ENCODE measurements at regions not wholly inside any gene's neighbourhood (a gene's known extent, or its start where the extent isn't known, plus 50 kb on each side); places are given as distances from the start of the nearest gene placed in this dataset.

DNA sequence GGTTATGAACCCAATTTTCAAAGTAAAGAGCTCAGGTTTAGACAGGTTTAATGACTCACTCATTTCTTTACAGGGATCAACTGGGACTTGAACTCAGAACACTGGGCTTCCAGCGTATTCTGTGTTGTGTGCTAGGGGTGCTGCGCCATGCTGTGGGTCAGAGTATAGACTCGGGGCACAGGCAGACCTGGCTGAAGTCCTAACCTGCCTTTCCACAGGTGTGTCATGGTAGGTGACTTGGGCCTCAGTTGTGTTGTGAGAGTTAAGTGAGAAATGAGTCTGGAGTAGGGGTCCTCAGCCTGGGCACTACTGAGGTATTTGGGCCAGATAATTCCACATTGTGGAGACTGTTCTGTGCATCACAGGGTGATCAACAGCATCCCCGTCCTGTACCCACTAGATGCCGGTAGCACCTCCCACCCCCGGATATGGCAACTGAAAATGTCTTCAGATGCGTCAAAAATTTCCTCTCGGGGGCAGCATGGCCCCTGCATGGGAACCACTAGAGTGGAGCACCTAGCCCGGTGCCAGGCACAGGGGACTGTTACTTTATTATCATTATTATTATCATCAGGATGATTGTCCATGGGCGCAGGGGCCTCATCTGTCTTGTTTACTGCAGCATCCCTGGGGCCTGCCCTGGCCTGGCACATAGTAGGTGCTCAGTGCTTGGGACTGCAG, 575.5 kb downstream of the PTPRU start:
- H3K36me3 ChIP-seq (ENCODE audit: control insufficient read depth in 4 of 4, insufficient read depth in 4 of 4, low read length in 4 of 4), result no peaks in the 10 kb centered on the region
- no peak for DNase-seq
- no peak for ATAC-seq (ENCODE audit: insufficient read depth, low FRiP score)
- no peaks in the 10 kb centered on the region for H3K9me3 ChIP-seq (ENCODE audit: control insufficient read depth in 4 of 4, insufficient read depth in 3 of 4, low read length in 3 of 4)
- H3K27ac ChIP-seq (ENCODE audit: low read depth in 1 of 2, low read length in 1 of 2), result no peak overlapping the region
- no peak overlapping the region for H3K4me3 ChIP-seq
- no peak overlapping the region for H3K9ac ChIP-seq (ENCODE audit: insufficient read depth in 1 of 2, low read length in 2 of 2)
- 89 to 93% methylated on average over 10 of the region's 10 CpGs for WGBS, 2 donors
- peaks cover 0 to 7% (median 0%) of the 10 kb centered on the region in 5 donors for H3K4me1 ChIP-seq (ENCODE audit: control insufficient read depth in 5 of 5, insufficient read depth in 5 of 5, low read length in 5 of 5)
- TF ChIP-seq, protein P1, sequence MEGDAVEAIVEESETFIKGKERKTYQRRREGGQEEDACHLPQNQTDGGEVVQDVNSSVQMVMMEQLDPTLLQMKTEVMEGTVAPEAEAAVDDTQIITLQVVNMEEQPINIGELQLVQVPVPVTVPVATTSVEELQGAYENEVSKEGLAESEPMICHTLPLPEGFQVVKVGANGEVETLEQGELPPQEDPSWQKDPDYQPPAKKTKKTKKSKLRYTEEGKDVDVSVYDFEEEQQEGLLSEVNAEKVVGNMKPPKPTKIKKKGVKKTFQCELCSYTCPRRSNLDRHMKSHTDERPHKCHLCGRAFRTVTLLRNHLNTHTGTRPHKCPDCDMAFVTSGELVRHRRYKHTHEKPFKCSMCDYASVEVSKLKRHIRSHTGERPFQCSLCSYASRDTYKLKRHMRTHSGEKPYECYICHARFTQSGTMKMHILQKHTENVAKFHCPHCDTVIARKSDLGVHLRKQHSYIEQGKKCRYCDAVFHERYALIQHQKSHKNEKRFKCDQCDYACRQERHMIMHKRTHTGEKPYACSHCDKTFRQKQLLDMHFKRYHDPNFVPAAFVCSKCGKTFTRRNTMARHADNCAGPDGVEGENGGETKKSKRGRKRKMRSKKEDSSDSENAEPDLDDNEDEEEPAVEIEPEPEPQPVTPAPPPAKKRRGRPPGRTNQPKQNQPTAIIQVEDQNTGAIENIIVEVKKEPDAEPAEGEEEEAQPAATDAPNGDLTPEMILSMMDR (IDR thresholded peaks at IDR 0.05; ENCODE audit: control extremely low read depth, extremely low read depth), result no peak
- H3K27me3 ChIP-seq (ENCODE audit: control insufficient read depth in 3 of 3, insufficient read depth in 3 of 3, low read length in 2 of 3), result no peaks in the 10 kb centered on the region

DNA sequence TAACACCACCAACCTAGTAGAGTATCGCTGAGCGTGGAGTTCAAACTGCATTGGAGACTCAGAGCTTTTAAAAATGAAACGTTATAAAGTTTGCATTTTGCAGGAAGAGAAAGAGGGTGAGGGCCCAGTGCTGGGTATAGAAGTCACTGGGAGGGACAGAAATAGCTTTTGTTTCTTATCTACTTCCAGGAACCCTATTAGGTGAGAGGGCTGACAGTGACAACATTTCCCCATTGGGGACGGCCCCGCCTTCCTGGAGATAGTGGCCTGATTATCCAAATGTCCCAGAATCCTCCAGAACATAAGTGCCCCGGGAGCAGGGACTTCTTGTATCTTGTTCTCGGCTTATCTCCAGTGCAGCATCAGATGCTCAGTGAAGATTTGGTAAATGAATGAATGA, 574.9 kb downstream of the PTPRU start:
- DNase-seq, result no peak
- WGBS, 2 donors, result 66 to 71% methylated on average over 7 of the region's 7 CpGs

DNA sequence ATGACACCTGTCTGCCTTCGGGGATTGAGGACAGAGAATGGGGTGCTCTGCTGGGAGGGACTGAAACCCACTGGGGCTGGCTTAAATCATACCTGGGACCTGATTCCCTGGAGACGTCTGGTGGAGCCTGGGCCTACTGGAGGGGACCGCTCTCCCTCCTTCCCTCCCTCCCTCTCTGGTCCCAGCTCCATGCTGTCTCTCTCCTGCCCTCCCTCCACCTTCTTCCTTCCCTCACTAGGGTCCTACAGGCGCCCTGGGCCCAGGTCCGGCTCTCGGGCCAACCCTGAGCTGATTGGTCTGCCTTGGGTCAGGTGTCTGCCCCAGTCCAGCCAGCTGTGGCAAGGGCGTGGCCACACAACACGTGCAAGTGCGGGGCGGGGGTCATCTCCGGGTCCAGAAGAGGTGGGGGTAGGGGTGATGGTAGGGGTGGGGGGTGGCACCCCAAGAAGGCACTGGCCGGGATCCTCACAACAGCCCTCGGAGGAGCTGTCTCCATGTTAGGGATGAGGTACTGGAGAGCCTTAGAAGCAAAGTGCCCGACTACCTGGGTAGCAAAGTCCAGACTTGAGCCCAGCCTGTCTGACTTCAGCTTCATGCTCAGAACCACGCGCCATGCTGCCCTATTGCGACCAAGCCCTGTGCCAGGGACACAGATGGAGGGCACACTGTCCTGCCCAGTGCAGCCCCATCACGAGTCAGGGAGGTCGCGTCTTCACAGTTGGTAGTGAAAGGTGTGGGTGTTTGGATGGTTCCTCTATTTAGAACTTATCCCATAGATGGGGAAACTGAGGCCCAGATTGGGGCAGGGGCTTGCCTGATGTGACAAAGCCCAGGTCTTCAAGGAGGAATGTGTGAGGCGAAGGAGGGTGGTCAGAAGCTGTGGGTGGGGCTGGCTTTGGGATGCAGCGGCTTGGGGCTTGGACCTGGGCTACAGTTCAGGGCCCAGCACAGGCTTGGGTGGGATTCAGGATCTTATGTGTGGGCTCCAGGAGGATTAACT, 574.1 kb downstream of the PTPRU start:
- no peak for DNase-seq
- Histone ChIP-seq H3K4me3 (no peak overlapping the region), H3K36me3 (ENCODE audit: control insufficient read depth in 4 of 4, insufficient read depth in 4 of 4, low read length in 4 of 4) (no peaks in the 10 kb centered on the region), H3K27ac (ENCODE audit: low read depth in 1 of 2, low read length in 1 of 2) (no peak overlapping the region), H3K9me3 (ENCODE audit: control insufficient read depth in 4 of 4, insufficient read depth in 3 of 4, low read length in 3 of 4) (no peaks in the 10 kb centered on the region), H3K27me3 (ENCODE audit: control insufficient read depth in 3 of 3, insufficient read depth in 3 of 3, low read length in 2 of 3) (no peaks in the 10 kb centered on the region), H3K9ac (ENCODE audit: insufficient read depth in 1 of 2, low read length in 2 of 2) (no peak overlapping the region), H3K4me1 (ENCODE audit: control insufficient read depth in 5 of 5, insufficient read depth in 5 of 5, low read length in 5 of 5) (peaks cover 0 to 7% (median 0%) of the 10 kb centered on the region in 5 donors)
- WGBS, 2 donors, result 87 to 92% methylated on average over 22 of the region's 22 CpGs
- TF ChIP-seq, protein P1 (IDR thresholded peaks at IDR 0.05; ENCODE audit: control extremely low read depth, extremely low read depth), result no peak
- ATAC-seq (ENCODE audit: insufficient read depth, low FRiP score), result no peak

More for the DNA sequence above, 574.9 kb downstream of the PTPRU start:
- H3K9me3 ChIP-seq (ENCODE audit: control insufficient read depth in 4 of 4, insufficient read depth in 3 of 4, low read length in 3 of 4), result no peaks in the 10 kb centered on the region
- no peak overlapping the region for H3K4me3 ChIP-seq
- TF ChIP-seq, protein P1 (IDR thresholded peaks at IDR 0.05; ENCODE audit: control extremely low read depth, extremely low read depth), result no peak
- no peak for ATAC-seq (ENCODE audit: insufficient read depth, low FRiP score)
- H3K36me3 ChIP-seq (ENCODE audit: control insufficient read depth in 4 of 4, insufficient read depth in 4 of 4, low read length in 4 of 4), result no peaks in the 10 kb centered on the region
- no peak overlapping the region for H3K9ac ChIP-seq (ENCODE audit: insufficient read depth in 1 of 2, low read length in 2 of 2)
- no peak overlapping the region for H3K27ac ChIP-seq (ENCODE audit: low read depth in 1 of 2, low read length in 1 of 2)
- no peaks in the 10 kb centered on the region for H3K27me3 ChIP-seq (ENCODE audit: control insufficient read depth in 3 of 3, insufficient read depth in 3 of 3, low read length in 2 of 3)
- peaks cover 0 to 7% (median 0%) of the 10 kb centered on the region in 5 donors for H3K4me1 ChIP-seq (ENCODE audit: control insufficient read depth in 5 of 5, insufficient read depth in 5 of 5, low read length in 5 of 5)
